Ishikawa (cell line): ENCODE measurements at regions not wholly inside any gene's neighbourhood (a gene's known extent, or its start where the extent isn't known, plus 50 kb on each side); places are given as distances from the start of the nearest gene placed in this dataset.

Source experiments
- CEBPB ChIP-seq: IDR thresholded peaks from 2 replicates; pipeline ENCODE4 v1.6.1; 2012
- CREB1 ChIP-seq: IDR thresholded peaks from 2 replicates; pipeline ENCODE4 v1.6.1; 2012; ENCODE audit warnings: low read depth
- EGR1 ChIP-seq: IDR thresholded peaks from 2 replicates; pipeline ENCODE4 v1.6.1; 2012
- EP300 ChIP-seq: IDR thresholded peaks from 2 replicates; pipeline ENCODE4 v1.6.1; 2012; ENCODE audit warnings: borderline replicate concordance
- FOXM1 ChIP-seq: IDR thresholded peaks from 2 replicates; pipeline ENCODE4 v1.6.1; 2012; ENCODE audit warnings: low read depth, borderline replicate concordance
- NFIC ChIP-seq: IDR thresholded peaks from 2 replicates; pipeline ENCODE4 v1.6.1; 2012
- RAD21 ChIP-seq: IDR thresholded peaks from 2 replicates; pipeline ENCODE4 v1.6.1; 2012; ENCODE audit warnings: low read depth
- TAF1 ChIP-seq: IDR thresholded peaks from 2 replicates; pipeline ENCODE4 v1.6.1; 2012; ENCODE audit warnings: low read depth, mild to moderate bottlenecking
- TCF12 ChIP-seq: IDR thresholded peaks from 2 replicates; pipeline ENCODE4 v1.6.1; 2012; ENCODE audit warnings: low read depth
- TEAD4 ChIP-seq: IDR thresholded peaks from 2 replicates; pipeline ENCODE4 v1.6.1; 2012
- YY1 ChIP-seq: IDR thresholded peaks from 2 replicates; pipeline ENCODE4 v1.6.1; 2012; ENCODE audit warnings: low read depth
- ZBTB7A ChIP-seq: IDR thresholded peaks from 2 replicates; pipeline ENCODE4 v1.6.1; 2012; ENCODE audit warnings: low read depth
- TF ChIP-seq, protein P1 (sequence below): IDR thresholded peaks from 2 replicates; pipeline ENCODE4 v1.6.1; 2012
- TF ChIP-seq, protein P2 (sequence below): IDR thresholded peaks from 2 replicates; pipeline ENCODE4 v1.6.1; 2012; ENCODE audit warnings: low read depth, mild to moderate bottlenecking
- TF ChIP-seq, protein P3 (sequence below): IDR thresholded peaks from 2 replicates; pipeline ENCODE4 v1.6.1; 2012

DNA sequence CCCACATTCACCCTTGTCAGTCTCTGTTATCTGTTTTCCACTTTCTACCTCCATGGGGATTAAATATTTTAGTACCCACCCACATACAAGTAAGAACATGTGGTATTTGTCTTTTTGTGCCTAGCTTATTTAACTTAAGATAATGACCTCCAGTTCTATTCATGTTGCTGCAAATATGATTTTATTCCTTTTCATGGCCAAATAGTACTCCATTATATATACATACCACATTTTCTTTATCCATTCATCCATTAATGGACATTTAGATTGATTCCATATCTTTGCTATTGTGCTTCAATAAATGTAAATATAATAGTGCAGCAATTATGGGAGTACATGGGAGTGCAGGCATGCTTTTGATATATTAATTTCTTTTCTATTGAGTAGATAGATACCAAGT is 185.8 kb downstream of the RPAP3 start:
- no peak for TF ChIP-seq FOXM1
- TF ChIP-seq TAF1: no peak
- TF ChIP-seq EGR1: no peak
- no peak for TF ChIP-seq TCF12
- TF ChIP-seq, protein P1, sequence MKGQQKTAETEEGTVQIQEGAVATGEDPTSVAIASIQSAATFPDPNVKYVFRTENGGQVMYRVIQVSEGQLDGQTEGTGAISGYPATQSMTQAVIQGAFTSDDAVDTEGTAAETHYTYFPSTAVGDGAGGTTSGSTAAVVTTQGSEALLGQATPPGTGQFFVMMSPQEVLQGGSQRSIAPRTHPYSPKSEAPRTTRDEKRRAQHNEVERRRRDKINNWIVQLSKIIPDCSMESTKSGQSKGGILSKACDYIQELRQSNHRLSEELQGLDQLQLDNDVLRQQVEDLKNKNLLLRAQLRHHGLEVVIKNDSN: no peak
- TF ChIP-seq, protein P2, sequence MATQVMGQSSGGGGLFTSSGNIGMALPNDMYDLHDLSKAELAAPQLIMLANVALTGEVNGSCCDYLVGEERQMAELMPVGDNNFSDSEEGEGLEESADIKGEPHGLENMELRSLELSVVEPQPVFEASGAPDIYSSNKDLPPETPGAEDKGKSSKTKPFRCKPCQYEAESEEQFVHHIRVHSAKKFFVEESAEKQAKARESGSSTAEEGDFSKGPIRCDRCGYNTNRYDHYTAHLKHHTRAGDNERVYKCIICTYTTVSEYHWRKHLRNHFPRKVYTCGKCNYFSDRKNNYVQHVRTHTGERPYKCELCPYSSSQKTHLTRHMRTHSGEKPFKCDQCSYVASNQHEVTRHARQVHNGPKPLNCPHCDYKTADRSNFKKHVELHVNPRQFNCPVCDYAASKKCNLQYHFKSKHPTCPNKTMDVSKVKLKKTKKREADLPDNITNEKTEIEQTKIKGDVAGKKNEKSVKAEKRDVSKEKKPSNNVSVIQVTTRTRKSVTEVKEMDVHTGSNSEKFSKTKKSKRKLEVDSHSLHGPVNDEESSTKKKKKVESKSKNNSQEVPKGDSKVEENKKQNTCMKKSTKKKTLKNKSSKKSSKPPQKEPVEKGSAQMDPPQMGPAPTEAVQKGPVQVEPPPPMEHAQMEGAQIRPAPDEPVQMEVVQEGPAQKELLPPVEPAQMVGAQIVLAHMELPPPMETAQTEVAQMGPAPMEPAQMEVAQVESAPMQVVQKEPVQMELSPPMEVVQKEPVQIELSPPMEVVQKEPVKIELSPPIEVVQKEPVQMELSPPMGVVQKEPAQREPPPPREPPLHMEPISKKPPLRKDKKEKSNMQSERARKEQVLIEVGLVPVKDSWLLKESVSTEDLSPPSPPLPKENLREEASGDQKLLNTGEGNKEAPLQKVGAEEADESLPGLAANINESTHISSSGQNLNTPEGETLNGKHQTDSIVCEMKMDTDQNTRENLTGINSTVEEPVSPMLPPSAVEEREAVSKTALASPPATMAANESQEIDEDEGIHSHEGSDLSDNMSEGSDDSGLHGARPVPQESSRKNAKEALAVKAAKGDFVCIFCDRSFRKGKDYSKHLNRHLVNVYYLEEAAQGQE: no peak

DNA sequence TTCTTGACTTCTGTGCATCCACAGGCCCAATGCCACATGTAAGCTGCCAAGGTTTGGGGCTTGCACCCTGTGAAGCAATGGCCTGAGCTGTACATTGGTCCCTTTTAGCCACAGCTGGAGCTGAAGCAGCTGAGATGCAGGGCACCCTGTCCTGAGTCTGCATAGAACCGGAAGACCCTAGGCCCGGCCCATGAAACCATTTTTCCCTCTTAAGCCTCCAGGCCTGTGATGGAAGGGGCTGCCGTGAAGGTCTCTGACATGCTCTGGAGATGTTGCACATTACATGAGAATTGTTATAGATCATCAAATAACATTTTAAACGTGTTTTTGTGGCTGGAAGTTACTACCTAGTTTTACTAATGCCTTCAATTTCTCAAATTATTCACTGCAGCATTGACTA is 188.7 kb downstream of the RPAP3 start:
- TF ChIP-seq, protein P1: no peak
- TF ChIP-seq YY1: no peak
- TF ChIP-seq, protein P2: no peak
- no peak for TF ChIP-seq RAD21
- no peak for TF ChIP-seq FOXM1
- TF ChIP-seq NFIC: no peak
- TF ChIP-seq, protein P3, sequence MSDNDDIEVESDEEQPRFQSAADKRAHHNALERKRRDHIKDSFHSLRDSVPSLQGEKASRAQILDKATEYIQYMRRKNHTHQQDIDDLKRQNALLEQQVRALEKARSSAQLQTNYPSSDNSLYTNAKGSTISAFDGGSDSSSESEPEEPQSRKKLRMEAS: no peak
- no peak for TF ChIP-seq EP300
- no peak for TF ChIP-seq EGR1
- TF ChIP-seq TAF1: no peak
- TF ChIP-seq TEAD4: no peak
- TF ChIP-seq CEBPB: no peak
- TF ChIP-seq ZBTB7A: no peak
- no peak for TF ChIP-seq TCF12
- no peak for TF ChIP-seq CREB1

DNA sequence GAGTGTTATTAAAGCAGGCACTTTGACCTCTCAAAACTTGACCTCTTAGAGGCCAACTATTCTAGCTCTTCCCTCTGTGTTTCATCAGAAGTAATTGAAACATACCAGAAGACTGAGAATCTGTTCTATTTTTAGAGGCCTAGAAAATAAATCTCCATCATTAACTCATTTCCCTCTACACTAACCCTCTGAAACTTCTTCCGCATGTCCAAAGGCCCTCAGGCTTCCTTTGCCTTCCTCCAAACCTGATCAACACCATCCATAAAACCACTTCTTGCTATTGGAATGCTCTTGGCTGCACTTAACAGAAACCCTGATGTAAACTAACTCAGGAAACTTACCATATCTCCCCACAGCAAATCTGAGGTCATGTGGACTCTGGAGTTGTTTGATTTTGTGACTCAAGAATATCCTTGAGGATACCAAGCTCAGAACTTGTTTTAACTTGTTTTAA is 196.4 kb downstream of the RPAP3 start:
- TF ChIP-seq, protein P2: no peak
- TF ChIP-seq TCF12 (no peak), ZBTB7A (no peak), FOXM1 (no peak), TAF1 (no peak), YY1 (no peak), NFIC (no peak)
- TF ChIP-seq, protein P3: no peak

DNA sequence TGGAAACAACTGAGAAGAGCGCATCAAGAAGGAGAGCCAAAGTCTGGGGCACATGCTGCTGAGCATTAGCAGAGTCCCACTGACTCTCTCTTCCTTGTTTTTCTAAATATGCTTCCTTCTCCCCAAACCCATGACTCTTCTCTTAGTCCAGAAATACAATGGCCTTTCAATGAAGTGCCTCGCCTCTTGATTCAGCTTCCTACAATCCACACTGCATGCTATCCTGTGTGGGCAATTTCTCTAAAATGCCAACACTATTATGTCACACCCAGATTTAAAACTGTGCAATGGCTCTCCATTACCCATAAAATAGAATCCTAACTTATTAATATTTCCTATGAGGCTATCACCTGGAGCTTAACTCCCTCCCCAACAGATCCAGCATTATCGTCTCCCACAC is 198.6 kb downstream of the RPAP3 start:
- TF ChIP-seq CREB1 (no peak), ZBTB7A (no peak), TAF1 (no peak), TCF12 (no peak), EGR1 (no peak), TEAD4 (no peak), YY1 (no peak), EP300 (no peak), RAD21 (no peak), NFIC (no peak), FOXM1 (no peak), CEBPB (no peak)
- TF ChIP-seq, protein P2: no peak
- TF ChIP-seq, protein P1: no peak
- TF ChIP-seq, protein P3: no peak
